GM19025 (cell line): ENCODE measurements at regions not wholly inside any gene's neighbourhood (a gene's known extent, or its start where the extent isn't known, plus 50 kb on each side); places are given as distances from the start of the nearest gene placed in this dataset.
"Not testable (repeated sequence)": the region's sequence is repeated elsewhere in the genome, so short reads cannot be mapped to it uniquely, and the experiment has no call there.

Source experiments
- ATAC-seq: cut with Tn5 transposase; IDR thresholded peaks from one replicate; pipeline ENCODE4 v1.9.1; 2021; ENCODE audit warnings: mild to moderate bottlenecking, low read depth, moderate library complexity; ENCODE audit not compliant: unreplicated experiment

DNA sequence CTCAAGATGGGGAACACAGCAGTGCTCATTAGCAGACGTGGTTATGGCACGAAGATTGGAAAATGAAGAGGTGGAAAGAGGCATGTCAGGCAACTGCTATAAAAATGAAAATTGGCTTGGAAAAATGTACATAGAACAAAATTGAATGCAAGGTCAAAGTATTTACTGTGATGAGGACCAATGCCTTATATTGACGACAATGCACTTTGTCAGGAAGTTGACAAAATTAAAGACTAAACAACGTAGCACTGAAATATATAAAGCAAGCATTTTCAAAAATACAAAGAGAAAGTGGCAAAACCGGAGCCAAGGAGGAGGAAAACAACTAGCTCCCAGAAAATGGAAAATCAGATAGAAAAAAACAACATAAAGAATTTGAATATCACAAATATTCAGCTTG lies 113.7 kb upstream of the SGCG start:
- ATAC-seq = no peak

DNA sequence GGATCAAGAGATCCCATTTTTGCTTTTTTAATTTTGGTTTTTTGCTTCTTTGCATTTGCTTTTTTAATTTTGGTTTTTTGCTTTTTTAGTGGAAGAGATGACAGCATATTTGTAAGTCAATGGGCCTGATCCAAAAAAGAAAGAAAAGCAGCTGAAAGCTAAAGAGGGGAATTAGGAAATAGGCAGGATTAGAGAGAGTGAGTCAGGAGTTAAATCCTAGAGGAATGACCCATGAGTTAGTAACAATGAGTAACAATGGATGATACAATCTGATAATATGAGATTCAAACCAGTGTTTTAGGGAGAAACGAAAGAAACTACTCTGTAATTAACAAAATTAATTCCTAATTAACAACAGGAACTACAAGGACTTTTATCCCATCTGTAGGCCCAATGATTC lies 111.2 kb upstream of the SGCG start:
- no peak for ATAC-seq

DNA sequence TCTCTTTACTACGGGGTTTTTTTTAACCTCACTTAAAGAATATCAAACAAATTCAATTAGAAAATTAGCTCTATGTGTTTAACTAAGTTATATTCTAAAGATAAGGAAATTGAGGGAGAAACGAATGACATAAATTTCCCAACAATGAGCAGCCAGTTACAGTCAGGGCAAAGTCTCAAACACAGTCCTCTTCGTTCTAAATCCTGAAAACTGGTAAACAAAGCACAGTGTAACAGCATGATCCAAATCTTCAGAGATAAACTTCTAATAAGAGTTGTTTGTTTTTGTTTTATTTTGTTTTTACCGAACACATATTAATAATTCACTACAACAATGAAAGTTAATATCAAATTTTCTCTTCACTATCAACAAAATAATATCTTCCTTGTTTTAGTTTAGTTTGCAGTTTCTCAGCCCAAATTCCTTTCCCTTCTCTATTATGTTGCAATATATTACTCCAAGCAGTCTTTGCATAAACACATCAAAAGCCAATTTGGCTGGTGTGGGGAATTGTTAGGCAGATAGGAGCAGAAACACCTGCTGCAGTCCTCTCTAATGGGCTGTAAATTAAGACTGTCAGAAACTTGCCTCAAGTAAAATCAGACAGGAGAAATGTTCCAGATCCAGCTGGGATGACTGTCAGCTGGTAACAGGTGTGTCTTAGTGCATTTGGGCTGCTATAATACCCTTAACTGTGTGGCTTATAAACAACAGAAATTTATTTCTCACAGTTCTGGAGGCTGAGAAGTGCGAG lies 106.5 kb upstream of the SGCG start:
- no peak for ATAC-seq

DNA sequence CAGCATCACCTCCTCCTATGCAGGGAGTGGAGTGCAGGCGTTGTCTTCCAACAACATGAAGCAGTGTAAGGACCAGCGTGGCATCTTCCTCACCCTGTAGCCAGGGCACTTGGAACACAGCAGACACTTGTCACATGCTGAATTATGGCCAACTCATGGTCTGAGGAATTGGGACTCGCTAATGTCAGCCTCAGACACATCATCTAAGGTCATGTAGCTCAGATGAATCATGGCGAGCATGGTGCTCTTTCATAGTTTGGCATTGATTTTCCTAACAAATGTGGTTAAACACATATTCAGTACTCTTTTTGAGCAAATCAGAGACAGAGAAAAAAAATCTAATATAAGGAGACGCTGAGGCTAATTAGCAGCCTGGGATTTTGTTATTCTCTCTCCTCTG lies 99.6 kb upstream of the SGCG start:
- ATAC-seq = no peak

DNA sequence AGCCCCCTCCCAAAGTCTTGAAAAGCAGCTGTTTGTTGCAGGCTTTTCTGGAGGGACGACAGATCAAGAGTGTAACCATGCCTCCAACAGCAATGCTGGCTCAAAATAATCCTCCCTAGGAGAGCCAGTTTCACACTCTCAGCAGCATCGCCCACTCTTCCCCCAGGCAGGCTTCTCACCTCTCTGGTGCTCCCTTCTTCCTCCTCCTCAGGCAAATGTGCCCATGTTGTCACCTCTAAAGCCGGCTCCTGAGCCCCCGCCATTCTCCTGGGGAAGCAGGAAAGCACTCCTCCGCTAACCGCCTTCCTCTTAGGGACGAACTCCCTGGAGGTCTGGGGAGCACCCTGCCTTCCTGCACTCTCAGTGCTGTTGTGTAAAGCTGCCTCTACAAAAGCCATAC lies 98.9 kb upstream of the SGCG start:
- ATAC-seq = no peak

DNA sequence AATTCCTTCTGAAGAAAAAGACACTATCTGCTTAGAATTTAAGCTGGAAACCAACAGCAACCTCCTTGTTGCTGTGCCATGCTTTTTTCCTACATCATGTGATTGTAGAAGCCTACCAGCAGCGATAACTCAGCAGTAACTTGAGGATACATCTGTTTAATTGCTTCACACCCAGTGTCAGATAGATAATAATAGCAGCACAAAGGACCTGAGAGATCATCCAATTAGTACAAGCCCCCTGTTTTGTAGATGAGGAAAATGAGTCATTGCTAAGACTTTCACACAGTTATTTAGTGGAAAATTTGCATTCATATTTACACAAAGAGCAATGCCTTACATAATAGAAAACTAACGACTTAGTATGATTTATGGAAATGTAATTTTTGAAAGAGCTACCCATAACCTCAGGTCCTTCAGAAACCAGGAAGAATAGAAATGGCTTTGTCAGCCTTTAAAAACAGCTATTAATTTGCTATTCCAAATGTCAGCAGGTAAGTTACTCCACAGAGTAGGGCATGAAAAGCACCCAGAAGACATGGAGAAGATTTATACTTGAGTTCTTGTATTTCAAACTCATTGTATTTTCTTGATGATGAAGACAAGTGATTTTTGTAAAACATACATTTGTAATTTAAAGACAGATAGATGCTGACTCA lies 93.7 kb upstream of the SGCG start:
- no peak for ATAC-seq

DNA sequence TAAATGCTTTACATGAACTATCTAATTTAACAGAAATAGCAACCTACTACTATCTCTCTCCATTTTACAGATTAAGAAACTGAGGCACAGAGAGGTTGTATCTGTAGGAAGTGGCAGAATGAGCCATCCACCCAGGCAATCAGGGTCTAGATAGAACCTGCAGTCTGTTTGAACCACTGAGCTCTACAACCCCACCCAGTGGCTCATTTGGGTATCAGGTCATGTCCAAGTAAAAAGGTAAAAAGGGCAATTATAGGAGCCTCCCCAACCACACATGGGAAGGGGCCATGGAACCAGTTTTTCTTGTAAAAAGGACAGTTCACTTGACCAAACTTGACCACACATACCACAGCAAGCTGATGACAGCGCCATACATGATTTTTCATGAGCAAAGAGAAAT lies 92.9 kb upstream of the SGCG start:
- no peak for ATAC-seq

DNA sequence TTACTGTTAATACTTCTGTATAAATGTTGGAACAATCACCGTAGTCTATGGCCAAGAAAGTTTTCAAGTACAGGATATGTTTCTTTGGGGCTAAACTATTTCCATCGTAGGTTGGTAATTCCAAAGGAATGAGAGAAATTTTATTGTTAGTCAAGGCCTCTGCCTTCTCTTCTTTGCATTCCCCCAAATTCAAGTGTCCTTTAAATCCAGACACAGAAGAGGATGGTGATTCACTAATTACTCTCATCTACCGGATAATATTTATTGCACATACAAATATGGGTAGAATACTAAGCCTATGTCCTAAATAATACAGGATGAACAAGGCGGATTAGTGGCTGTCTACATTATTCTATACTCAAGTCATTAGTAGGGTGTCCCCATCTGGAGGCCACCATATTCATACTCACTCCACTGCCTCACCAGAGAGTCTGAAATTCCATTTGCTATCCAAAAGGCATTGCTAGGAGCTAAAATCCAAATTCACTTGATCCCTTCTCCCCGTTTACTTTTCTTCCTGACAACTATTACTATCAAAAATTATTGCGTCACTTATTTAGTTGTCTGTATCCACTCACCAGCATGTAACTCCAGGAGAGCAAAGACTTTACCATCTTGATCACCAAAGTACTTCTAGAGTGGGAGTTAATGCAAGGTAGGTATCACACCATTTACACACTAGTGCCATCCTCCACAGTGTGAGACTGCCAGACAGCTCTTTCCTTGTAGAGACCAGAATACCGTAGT lies 82.4 kb upstream of the SGCG start:
- ATAC-seq = no peak

DNA sequence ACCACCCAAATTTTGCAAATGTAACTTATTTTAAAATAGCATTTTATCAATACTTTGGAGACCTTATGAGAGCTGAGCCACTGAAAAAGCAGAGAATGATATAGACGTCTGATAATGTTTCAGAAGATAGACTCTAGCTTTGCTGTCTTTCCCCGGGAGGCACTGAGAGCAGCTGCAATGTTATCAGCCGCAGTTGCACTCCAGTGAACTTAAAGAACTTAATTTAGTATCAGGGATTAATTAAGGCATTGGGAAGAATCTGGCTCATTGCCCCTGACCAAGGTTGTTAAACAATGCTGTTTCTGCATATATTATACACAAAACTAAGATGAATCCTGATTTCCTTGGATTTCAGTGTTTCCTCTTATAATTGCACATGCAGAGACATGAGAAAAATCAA lies 75.7 kb upstream of the SGCG start:
- no peak for ATAC-seq

DNA sequence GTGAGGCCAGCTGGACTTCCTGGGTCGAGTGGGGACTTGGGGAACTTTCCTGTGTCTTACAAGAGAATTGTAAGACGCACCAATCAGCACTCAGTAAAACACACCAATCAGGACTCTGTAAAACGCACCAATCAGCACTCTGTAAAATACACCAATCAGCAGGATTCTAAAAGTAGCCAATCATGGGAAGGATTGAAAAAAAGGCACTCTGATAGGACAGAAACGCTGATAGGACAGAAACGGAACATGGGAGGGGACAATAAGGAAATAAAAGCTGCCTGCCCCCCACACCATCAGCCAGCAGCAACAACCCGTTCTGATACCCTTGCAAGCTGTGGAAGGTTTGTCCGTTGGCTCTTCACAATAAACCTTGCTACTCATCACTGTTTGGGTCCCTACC lies 73.1 kb upstream of the SGCG start:
- no peak for ATAC-seq

DNA sequence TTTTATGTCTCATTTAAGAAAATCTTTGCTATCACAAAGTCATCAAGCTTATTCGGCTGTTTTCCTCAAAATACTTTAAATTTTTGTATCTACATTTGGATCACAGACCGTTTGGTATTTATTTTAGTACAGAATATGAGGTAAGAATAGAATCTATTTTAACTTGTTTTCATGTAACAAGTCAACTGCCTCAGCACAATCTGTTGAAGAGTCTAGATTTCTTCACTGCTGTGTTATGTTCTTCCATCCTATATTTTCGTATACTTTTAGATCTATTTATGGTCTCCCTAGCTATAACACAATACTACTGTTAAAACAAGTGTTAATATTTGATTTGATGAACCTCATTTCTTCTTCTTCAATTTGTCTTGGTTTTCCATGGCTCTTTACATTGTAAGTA lies 61.6 kb upstream of the SGCG start:
- no peak for ATAC-seq

DNA sequence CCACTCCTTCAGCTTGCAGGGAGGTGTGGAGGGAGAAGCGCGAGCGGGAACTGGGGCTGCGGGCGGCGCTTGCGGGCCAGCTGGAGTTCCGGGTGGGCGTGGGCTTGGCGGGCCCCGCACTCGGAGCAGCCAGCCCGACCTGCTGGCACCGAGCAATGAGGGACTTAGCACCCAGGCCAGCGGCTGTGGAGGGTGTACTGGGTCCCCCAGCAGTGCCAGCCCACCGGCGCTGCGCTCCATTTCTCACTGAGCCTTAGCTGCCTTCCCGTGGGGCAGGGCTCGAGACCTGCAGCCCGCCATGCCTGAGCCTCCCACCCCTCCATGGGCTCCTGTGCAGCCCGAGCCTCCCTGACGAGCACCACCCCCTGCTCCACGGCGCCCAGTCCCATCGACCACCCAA lies 53.2 kb upstream of the SGCG start:
- ATAC-seq = not testable (repeated sequence)

DNA sequence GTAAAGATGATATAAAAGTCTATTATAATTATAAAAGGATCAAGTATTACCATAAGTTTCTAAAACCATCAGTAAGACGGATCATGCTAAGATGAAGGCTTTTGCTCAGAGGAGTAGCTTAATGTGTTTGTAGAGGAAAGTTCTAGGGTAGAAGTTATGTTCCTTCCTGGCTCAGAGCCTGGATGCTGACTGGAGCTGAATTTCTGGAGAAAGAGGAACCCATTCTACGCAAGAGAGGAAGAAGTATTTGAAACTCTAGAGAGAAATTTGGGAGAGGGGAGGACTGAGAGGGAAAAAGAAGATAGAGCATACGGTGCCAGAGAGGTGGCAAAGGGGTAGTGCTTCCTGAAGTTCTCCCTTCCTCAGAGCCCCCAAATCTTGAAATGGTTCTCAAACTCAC lies 51.4 kb upstream of the SGCG start:
- no peak for ATAC-seq
